GM21360 (cell line): ENCODE measurements at regions not wholly inside any gene's neighbourhood (a gene's known extent, or its start where the extent isn't known, plus 50 kb on each side); places are given as distances from the start of the nearest gene placed in this dataset.
"Not testable (repeated sequence)": the region's sequence is repeated elsewhere in the genome, so short reads cannot be mapped to it uniquely, and the experiment has no call there.

Source experiments
- ATAC-seq: cut with Tn5 transposase; IDR thresholded peaks from one replicate; pipeline ENCODE4 v1.9.1; 2021; ENCODE audit warnings: mild to moderate bottlenecking, moderate library complexity; ENCODE audit not compliant: unreplicated experiment

GRCh38 chr15:79492065-79492464 is 59.9 kb downstream of the MINAR1 start:
- ATAC-seq: no peak

- no peak for ATAC-seq
These were observed 62.3 kb downstream of the MINAR1 start for GRCh38 chr15:79494384-79494909.

DNA sequence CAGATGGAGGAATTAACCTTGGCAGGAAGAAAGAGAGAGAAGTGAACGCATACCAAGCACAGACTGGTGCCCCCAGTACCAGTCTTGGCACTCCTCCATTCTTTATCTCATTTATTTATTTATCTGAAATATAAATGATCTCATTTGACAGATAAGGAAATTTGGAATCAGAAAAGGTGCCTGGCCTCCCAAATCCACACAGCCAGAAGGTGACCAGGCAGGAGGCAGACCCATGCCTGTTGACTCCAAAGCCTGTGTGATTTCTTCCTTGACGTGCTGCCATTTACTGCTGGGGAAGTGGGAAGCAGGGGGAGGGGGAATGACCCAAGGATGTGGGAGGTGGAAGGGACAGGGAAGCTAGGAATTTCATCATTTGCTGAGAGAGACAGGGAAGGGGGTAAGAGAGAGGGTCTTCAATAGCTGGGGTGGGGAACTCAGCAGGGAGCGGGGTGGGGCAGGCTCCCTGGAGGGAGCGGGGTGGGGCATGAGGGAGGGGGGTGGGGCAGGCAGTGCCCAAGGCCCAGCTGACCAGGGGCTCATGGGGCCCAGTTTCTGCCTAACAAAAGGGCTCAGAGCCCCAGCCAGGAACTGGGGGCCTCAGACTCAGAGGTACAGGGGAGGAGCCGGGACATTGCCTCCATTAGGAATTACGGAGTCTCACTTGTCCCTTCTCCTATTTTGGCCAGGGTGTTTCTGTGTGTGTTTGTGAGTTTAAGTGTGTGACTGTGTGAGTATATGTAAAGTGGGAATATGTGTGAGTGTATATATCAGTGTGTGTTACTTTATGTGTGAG is 63.0 kb downstream of the MINAR1 start:
- ATAC-seq: no peak

DNA sequence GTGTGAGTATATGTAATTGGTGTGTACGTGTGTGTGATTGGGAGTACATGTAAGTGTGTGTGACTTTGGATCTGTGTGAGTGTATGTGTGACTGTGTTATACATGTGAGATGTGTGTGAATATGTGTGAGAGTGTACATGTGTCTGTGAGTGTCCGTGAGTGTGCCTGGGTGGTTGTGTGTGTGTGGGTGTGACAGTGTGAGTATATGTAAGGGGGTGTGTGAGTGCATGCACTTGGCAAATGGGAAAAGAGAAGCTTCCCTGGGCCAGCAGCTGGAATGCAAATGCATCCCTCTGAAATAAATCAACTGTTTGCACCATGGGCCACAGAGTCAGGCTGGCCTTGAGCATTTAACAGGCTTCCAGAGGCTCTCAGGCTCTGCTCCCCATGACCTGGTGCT is 63.6 kb downstream of the MINAR1 start:
- ATAC-seq: no peak

- no peak for ATAC-seq
These were observed 64.7 kb downstream of the MINAR1 start for GRCh38 chr15:79496838-79497237.

DNA sequence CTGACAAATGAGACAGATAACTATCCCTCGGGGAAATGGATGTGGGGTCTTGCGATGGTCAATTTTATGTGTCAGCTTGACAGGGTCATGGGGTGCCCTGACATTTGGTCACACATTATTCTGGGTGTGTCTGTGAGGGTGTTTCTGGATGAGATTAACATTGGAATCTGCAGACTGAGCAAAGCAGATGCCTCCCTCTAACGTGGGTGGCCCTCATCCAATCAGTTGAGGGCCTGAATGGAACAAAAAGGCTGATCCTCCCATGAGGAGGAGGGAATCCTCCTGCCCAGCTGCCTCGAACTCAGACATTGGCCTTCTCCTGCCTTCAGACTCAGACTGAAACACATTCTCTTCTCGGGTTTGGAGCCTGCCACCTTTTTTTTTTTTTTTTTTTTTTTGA is 69.0 kb downstream of the MINAR1 start:
- no peak for ATAC-seq

DNA sequence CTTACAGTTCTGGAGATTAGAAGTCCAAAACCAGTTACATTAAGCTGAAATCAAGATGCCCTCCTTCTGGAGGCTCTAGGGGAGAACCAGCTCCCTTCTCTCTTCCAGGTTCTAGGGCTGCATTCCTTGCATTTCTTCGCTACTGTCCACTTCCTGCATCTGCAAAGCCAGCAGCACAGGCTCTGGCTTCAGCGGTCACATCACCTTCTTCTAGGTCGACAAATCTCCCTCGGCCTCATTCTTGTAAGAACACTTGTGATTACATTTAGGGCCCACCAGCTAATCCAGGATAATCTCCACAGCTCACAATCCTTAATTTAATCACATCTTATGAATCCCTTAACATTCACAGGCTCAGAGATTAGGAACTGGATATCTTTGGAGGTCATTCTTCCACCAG is 73.8 kb downstream of the MINAR1 start:
- no peak for ATAC-seq

- ATAC-seq: not testable (repeated sequence)
These were observed 80.7 kb downstream of the MINAR1 start for GRCh38 chr15:79512844-79513243.

GRCh38 chr15:79513417-79513816 is 81.3 kb downstream of the MINAR1 start:
- ATAC-seq: no peak

- ATAC-seq: no peak
These were observed 81.8 kb downstream of the MINAR1 start for GRCh38 chr15:79513940-79514339.

- ATAC-seq: no peak
These were observed 83.3 kb downstream of the MINAR1 start for GRCh38 chr15:79515300-79516027.

DNA sequence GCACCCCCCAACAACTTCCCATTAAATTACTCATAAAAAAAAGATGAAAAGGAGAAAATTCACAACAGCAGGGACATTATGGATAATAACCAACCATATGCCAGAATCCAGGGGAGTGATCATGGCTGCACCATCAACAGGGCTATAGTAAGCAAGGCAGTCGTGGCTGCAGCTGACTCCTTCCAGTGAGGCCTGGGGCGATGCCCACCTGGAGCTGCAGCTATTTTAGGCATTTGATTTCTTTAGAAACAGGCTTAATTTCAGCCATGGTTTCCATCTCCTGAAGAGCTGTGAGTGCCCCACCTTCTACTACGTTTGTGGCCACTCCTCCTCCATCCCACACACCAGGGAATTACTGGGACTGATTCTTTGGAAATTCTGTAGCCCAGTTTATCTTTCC is 84.0 kb downstream of the MINAR1 start:
- ATAC-seq: no peak

DNA sequence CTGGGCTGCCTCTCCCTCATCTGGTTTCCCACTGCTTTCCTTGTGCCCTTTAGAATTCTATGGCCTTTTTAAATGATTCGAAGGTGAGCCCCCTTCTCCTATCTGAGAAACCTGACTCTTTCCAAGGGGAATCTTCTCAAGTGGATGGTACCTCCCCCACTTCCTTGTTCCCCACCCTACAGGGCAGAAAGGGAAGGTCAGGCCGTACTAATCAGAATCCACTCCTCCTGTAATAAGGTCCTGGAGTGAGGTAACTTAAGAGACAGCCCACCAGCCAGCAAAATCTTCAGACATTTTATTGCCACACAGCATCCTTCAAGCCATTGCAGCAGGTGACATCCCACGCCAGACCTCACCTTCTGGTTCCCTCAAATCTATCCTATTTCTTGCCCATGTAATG is 84.5 kb downstream of the MINAR1 start:
- no peak for ATAC-seq

DNA sequence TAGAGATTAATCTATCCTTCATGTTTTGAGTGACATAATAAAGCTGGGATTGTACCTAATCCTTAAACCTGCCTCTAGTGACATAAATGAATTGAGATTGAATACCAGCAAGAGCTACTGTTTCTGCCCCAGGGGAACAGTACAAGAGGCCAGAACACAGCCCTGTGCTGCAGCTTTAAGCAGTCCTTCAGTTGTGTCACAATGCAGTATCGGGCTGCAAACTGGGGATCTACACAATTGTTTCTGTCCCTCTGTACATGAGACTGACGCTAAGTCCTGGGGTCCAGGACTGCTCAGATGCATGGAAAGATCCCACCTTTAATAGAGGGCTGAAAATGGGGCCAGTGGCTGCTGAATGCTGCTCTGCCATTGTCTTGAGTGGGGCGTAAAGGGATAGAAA is 87.5 kb downstream of the MINAR1 start:
- ATAC-seq: no peak

DNA sequence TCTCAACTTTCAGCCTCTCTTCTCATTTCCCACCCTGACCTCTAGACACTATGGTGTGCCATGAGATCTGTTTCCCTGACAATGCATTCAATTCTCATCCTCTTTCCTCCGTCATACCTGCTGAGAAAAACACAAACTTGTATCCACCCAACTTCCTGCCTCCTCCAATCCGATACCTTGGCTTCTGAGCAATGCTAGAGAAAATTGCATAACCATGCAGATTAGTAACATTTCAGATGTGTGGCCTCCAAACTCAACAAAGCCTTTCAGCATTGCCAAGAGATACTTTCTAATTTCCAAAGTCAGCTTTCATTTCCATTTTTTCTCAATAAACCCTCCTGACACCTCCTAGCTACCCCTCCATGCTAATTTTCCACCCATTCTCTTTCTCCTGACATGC is 88.5 kb downstream of the MINAR1 start:
- no peak for ATAC-seq

GRCh38 chr15:79522656-79523055 is 90.5 kb downstream of the MINAR1 start:
- ATAC-seq: no peak

GRCh38 chr15:79523266-79523665 is 91.1 kb downstream of the MINAR1 start:
- no peak for ATAC-seq

GRCh38 chr15:79524531-79524930 is 92.4 kb downstream of the MINAR1 start:
- no peak for ATAC-seq

DNA sequence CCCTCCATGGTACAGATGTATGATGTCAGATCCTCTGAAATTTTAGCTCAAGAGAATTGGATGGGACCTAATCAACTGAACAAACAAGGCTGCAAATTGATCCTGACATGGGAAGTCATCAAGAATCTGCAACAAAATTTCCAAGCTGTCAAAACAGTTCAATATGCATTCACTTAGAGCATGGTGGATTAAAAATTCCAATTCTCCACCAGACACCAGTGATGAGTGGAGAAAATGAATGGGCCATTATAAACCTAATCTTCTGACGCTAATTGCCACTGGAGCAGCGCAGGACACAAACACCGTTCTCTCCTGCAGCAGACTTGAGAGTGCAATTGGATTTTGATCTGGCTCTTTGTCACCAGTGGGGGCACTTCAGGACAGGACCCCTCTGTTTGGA is 94.2 kb downstream of the MINAR1 start:
- ATAC-seq: no peak

GRCh38 chr15:79527821-79528220 is 95.7 kb downstream of the MINAR1 start:
- ATAC-seq: no peak

- ATAC-seq: no peak
These were observed 97.1 kb downstream of the MINAR1 start for GRCh38 chr15:79529157-79529785.

DNA sequence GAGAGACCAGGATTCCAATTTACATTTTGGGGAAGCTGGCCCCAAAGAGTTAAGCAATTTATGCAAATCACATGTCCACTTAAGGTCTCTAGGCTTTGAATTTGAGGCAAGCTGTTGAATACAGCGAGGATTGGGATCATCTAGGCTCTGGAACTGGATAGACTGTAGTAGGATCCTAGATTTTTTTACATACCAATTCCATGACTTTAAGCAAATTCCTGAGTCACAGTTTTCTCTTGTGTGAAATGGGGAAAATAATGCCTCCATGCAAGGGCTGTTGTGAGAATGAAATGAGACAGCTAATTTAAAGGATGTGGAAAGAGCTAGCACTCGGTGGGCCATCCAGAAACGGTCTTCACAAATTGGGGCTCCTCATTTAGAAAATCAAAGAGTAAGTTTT is 103.4 kb downstream of the MINAR1 start:
- ATAC-seq: no peak
